HEK293T (cell line): ENCODE measurements at regions not wholly inside any gene's neighbourhood (a gene's known extent, or its start where the extent isn't known, plus 50 kb on each side); places are given as distances from the start of the nearest gene placed in this dataset.
"Not testable (repeated sequence)": the region's sequence is repeated elsewhere in the genome, so short reads cannot be mapped to it uniquely, and the experiment has no call there.

Experiments
- CTCF ChIA-PET: fragments of 350-600 bp; formaldehyde crosslinking; extraction: SDS; loops from one replicate; lab custom pipeline; 2021; ENCODE audit warnings: antibody characterized with exemption, inconsistent platforms; lab: Yijun Ruan, JAX
- POLR2A ChIA-PET: fragments of 350-600 bp; formaldehyde crosslinking; extraction: SDS; loops from one replicate; lab custom pipeline; 2020; ENCODE audit warnings: antibody characterized with exemption, inconsistent platforms; lab: Yijun Ruan, JAX
- DNase-seq: peaks from one replicate; pipeline ENCODE4 v3.0.0; 2012; ENCODE audit warnings: mixed read lengths; ENCODE audit errors: extremely low spot score
- ARNT ChIP-seq: fragments of 450-650 bp; IDR thresholded peaks from 2 replicates; pipeline ENCODE4 v1.6.1; 2017; ENCODE audit warnings: mild to moderate bottlenecking
- BHLHE40 ChIP-seq: fragments of 450-650 bp; IDR thresholded peaks from 2 replicates; pipeline ENCODE4 v1.6.1; 2016; ENCODE audit warnings: mild to moderate bottlenecking, moderate library complexity, borderline replicate concordance
- CTBP1 ChIP-seq: fragments of 450-650 bp; IDR thresholded peaks from 2 replicates; pipeline ENCODE4 v1.6.1; 2016; ENCODE audit warnings: borderline replicate concordance
- ELF4 ChIP-seq: fragments of 450-650 bp; IDR thresholded peaks from 2 replicates; pipeline ENCODE4 v1.6.1; 2017; ENCODE audit warnings: antibody characterized with exemption
- FOXA1 ChIP-seq: fragments of 450-650 bp; IDR thresholded peaks from 2 replicates; pipeline ENCODE4 v1.6.1; 2016; ENCODE audit warnings: mild to moderate bottlenecking
- FOXK2 ChIP-seq: fragments of 450-650 bp; IDR thresholded peaks from 2 replicates; pipeline ENCODE4 v1.6.1; 2016; ENCODE audit warnings: mild to moderate bottlenecking
- FOXM1 ChIP-seq: fragments of 450-650 bp; IDR thresholded peaks from 2 replicates; pipeline ENCODE4 v1.6.1; 2017; ENCODE audit warnings: mild to moderate bottlenecking, borderline replicate concordance
- HDGF ChIP-seq: fragments of 450-650 bp; IDR thresholded peaks from 2 replicates; pipeline ENCODE4 v1.6.1; 2017; ENCODE audit warnings: antibody characterized with exemption, borderline replicate concordance
- L3MBTL2 ChIP-seq: fragments of 450-650 bp; conservative IDR thresholded peaks from 2 replicates; pipeline ENCODE4 v1.6.1; 2016; ENCODE audit warnings: mild to moderate bottlenecking
- LEF1 ChIP-seq: fragments of 450-650 bp; IDR thresholded peaks from 2 replicates; pipeline ENCODE4 v1.6.1; 2017; ENCODE audit warnings: mild to moderate bottlenecking, borderline replicate concordance
- NFRKB ChIP-seq: fragments of 450-650 bp; IDR thresholded peaks from 2 replicates; pipeline ENCODE4 v1.6.1; 2016; ENCODE audit warnings: mild to moderate bottlenecking, moderate library complexity
- SP1 ChIP-seq: fragments of 450-650 bp; IDR thresholded peaks from 2 replicates; pipeline ENCODE4 v1.6.1; 2017
- SUZ12 ChIP-seq: fragments of 450-650 bp; IDR thresholded peaks from 2 replicates; pipeline ENCODE4 v1.6.1; 2016; ENCODE audit warnings: mild to moderate bottlenecking
- TARDBP ChIP-seq: fragments of 450-650 bp; IDR thresholded peaks from 2 replicates; pipeline ENCODE4 v1.6.1; 2016
- ZNF384 ChIP-seq: fragments of 450-650 bp; IDR thresholded peaks from 2 replicates; pipeline ENCODE4 v1.6.1; 2016
- TF ChIP-seq, protein P1 (sequence below): fragments of 450-650 bp; IDR thresholded peaks from 2 replicates; pipeline ENCODE4 v1.6.1; 2016

- CTCF ChIA-PET: no interaction called here
- no peak for DNase-seq
- TF ChIP-seq L3MBTL2 (no peak), FOXA1 (no peak), FOXM1 (no peak), ARNT (no peak), BHLHE40 (no peak), CTBP1 (no peak), ELF4 (no peak), NFRKB (no peak), FOXK2 (no peak), SP1 (no peak), SUZ12 (no peak), ZNF384 (no peak), HDGF (no peak), TARDBP (no peak), LEF1 (no peak)
- TF ChIP-seq, protein P1, sequence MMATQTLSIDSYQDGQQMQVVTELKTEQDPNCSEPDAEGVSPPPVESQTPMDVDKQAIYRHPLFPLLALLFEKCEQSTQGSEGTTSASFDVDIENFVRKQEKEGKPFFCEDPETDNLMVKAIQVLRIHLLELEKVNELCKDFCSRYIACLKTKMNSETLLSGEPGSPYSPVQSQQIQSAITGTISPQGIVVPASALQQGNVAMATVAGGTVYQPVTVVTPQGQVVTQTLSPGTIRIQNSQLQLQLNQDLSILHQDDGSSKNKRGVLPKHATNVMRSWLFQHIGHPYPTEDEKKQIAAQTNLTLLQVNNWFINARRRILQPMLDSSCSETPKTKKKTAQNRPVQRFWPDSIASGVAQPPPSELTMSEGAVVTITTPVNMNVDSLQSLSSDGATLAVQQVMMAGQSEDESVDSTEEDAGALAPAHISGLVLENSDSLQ: no peak
- POLR2A ChIA-PET: no interaction called here
These were observed 891.8 kb upstream of the NDST4 start for GRCh38 chr4:116005037-116005805.

- DNase-seq: no peak
- POLR2A ChIA-PET: no interaction called here
- no peak for TF ChIP-seq ZNF384
- CTCF ChIA-PET: no interaction called here
These were observed 887.9 kb upstream of the NDST4 start for GRCh38 chr4:116001291-116001690.

DNA sequence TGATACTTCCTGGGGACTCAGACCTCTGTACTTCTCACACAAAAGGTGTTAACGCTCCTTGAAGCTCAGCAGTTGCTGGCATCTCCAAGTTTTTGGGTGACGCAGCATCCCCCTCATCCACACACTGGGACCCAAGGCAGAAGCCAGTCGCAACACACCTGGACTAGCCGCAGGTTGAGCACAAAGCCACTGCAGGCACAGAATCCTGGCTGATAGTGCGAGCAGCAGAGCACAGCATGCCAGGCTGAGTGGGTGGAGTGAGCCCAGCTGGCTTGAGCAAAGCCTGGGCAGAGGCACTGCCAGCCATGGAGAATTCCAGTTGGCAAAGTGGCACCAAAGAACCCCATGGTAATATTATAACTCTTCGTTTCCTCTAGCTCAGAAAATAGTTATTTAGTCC is 873.2 kb upstream of the NDST4 start:
- ChIA-PET POLR2A (no interaction called here), CTCF (no interaction called here)
- no peak for TF ChIP-seq CTBP1
- no peak for TF ChIP-seq ARNT
- TF ChIP-seq NFRKB: no peak
- TF ChIP-seq BHLHE40: no peak
- TF ChIP-seq SP1: no peak
- TF ChIP-seq LEF1: no peak
- no peak for TF ChIP-seq FOXM1
- TF ChIP-seq FOXK2: no peak
- TF ChIP-seq HDGF: no peak
- TF ChIP-seq FOXA1: no peak
- TF ChIP-seq, protein P1: no peak
- no peak for TF ChIP-seq ELF4
- no peak for TF ChIP-seq ZNF384
- TF ChIP-seq SUZ12: no peak
- DNase-seq: no peak

- CTCF ChIA-PET, DNase-seq, POLR2A ChIA-PET: not testable (repeated sequence)
These were observed 862.1 kb upstream of the NDST4 start for GRCh38 chr4:115975421-115976001.

DNA sequence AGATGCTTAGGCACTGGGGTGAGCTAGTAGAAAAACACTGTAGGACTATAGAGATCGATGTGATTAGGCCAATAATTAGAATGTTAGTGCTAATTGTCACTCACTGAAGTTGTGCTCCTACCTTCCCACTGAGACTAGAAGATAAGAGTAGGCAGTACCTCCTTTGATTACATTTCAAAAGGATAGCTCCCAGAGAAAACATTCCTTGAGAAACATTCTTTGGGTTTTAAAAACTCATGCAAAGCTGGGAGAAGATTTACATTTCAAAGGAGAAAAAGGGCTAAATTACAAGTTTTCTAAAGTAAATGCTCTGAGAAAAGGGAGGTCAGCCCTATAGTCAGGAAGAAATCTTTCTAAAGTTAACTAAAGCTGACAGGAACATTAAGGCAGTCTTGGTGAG is 860.3 kb upstream of the NDST4 start:
- POLR2A ChIA-PET: no interaction called here
- CTCF ChIA-PET: interaction anchor here (0.7 kb wide), 1 partner anchor 59 kb away, joined by 4 read pairs; no protein-coding TSS in a partner anchor
- DNase-seq: no peak
- TF ChIP-seq, protein P1: no peak
- no peak for TF ChIP-seq ZNF384

DNA sequence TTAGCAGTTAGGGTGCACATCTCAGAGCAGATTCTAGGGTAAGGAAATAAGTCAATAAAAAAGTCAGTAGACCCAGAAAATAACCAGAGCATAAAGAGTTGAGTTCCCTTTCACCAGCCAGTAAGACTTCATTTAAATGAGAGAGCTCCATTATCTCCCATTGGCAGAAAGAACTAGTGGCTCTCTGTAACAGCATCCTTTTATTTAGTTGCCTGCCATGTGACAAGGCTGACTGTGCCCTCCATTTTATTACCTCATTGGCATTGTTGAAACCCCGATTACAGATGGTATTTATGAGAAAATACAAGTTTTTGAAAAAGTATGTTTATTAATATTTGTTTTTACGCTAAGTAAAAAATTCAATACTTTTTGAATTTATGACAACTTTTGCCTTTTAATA is 859.5 kb upstream of the NDST4 start:
- TF ChIP-seq HDGF (no peak), FOXA1 (no peak), FOXM1 (no peak), NFRKB (no peak), ZNF384 (no peak), SP1 (no peak), LEF1 (no peak)
- TF ChIP-seq, protein P1: no peak
- POLR2A ChIA-PET: no interaction called here
- no peak for DNase-seq
- CTCF ChIA-PET: no interaction called here
